Trophoblast cell (in vitro differentiated cells and primary cell): ENCODE measurements at regions not wholly inside any gene's neighbourhood (a gene's known extent, or its start where the extent isn't known, plus 50 kb on each side); places are given as distances from the start of the nearest gene placed in this dataset.

ENCODE experiments used
- DNase-seq, 2 donors: peaks; one replicate each; pipeline ENCODE4 v3.0.0-alpha.2; 2016
- H2AFZ ChIP-seq: 2 replicates; pipeline ENCODE4 v1.6.1; 2013; ENCODE audit warnings: low read length, moderate library complexity, mild to moderate bottlenecking; ENCODE audit not compliant: insufficient read depth, poor library complexity
- H2AK5ac ChIP-seq: 2 replicates; pipeline ENCODE4 v1.6.1; 2013; ENCODE audit warnings: mild to moderate bottlenecking, low read length
- H2BK120ac ChIP-seq: 2 replicates; pipeline ENCODE4 v1.6.1; 2013; ENCODE audit warnings: low read length, mild to moderate bottlenecking, moderate library complexity; ENCODE audit not compliant: insufficient read depth, poor library complexity
- H2BK12ac ChIP-seq: 2 replicates; pipeline ENCODE4 v1.6.1; 2013; ENCODE audit warnings: mild to moderate bottlenecking, low read length, moderate library complexity
- H2BK5ac ChIP-seq: 2 replicates; pipeline ENCODE4 v1.6.1; 2013; ENCODE audit warnings: low read length, low read depth, moderate library complexity, mild to moderate bottlenecking; ENCODE audit not compliant: poor library complexity
- H3K14ac ChIP-seq: 2 replicates; pipeline ENCODE4 v1.6.1; 2013; ENCODE audit warnings: mild to moderate bottlenecking, low read length
- H3K18ac ChIP-seq: 2 replicates; pipeline ENCODE4 v1.6.1; 2013; ENCODE audit warnings: mild to moderate bottlenecking, low read length
- H3K23ac ChIP-seq: 2 replicates; pipeline ENCODE4 v1.6.1; 2013; ENCODE audit warnings: low read length
- H3K27ac ChIP-seq: 2 replicates; pipeline ENCODE4 v1.5.1; 2013; ENCODE audit warnings: low read depth, mild to moderate bottlenecking, inconsistent platforms, low read length, moderate library complexity
- H3K27me3 ChIP-seq: 2 replicates; pipeline ENCODE4 v1.6.1; 2013; ENCODE audit warnings: inconsistent platforms, mild to moderate bottlenecking, low read length, moderate library complexity; ENCODE audit not compliant: insufficient read depth
- H3K36me3 ChIP-seq, 2 experiments: 1 replicate in 1 of 2; 2 replicates in 1 of 2; pipeline ENCODE4 v1.6.1; 2013; ENCODE audit warnings: low read length in 2 of 2, mild to moderate bottlenecking in 2 of 2, moderate library complexity in 1 of 2; ENCODE audit not compliant: insufficient read depth in 2 of 2, control insufficient read depth in 1 of 2
- H3K4ac ChIP-seq: 2 replicates; pipeline ENCODE4 v1.6.1; 2013; ENCODE audit warnings: low read depth, mild to moderate bottlenecking, low read length, moderate library complexity
- H3K4me1 ChIP-seq, 2 experiments: 1 replicate in 1 of 2; 2 replicates in 1 of 2; pipeline ENCODE4 v1.6.1; 2013; ENCODE audit warnings: low read length in 2 of 2, mild to moderate bottlenecking in 2 of 2, moderate library complexity in 1 of 2; ENCODE audit not compliant: insufficient read depth in 2 of 2, control insufficient read depth in 1 of 2
- H3K4me2 ChIP-seq: 2 replicates; pipeline ENCODE4 v1.6.1; 2013; ENCODE audit warnings: inconsistent platforms, mild to moderate bottlenecking, low read length, moderate library complexity
- H3K4me3 ChIP-seq: 2 replicates; pipeline ENCODE4 v1.5.1; 2013; ENCODE audit warnings: mild to moderate bottlenecking, low read depth, low read length, inconsistent platforms
- H3K79me1 ChIP-seq: one replicate; pipeline ENCODE4 v1.6.1; 2013; ENCODE audit warnings: low read length
- H3K79me2 ChIP-seq: 2 replicates; pipeline ENCODE4 v1.6.1; 2013; ENCODE audit warnings: low read length, mild to moderate bottlenecking; ENCODE audit not compliant: control insufficient read depth, insufficient read depth, poor library complexity
- H3K9ac ChIP-seq: 2 replicates; pipeline ENCODE4 v1.6.1; 2013; ENCODE audit warnings: mild to moderate bottlenecking, low read length
- H3K9me3 ChIP-seq: 2 replicates; pipeline ENCODE4 v1.6.1; 2013; ENCODE audit warnings: low read depth, mild to moderate bottlenecking, control low read depth, inconsistent platforms, low read length; ENCODE audit not compliant: insufficient read depth
- H4K12ac ChIP-seq: 2 replicates; pipeline ENCODE4 v1.6.1; 2013; ENCODE audit warnings: low read depth, mild to moderate bottlenecking, low read length, moderate library complexity
- H4K8ac ChIP-seq: 2 replicates; pipeline ENCODE4 v1.6.1; 2013; ENCODE audit warnings: low read depth, mild to moderate bottlenecking, low read length, moderate library complexity
- H4K91ac ChIP-seq: one replicate; pipeline ENCODE4 v1.6.1; 2013; ENCODE audit warnings: low read depth, mild to moderate bottlenecking, low read length, moderate library complexity
- WGBS: extraction: QIAGEN DNeasy Blood & Tissue Kit; methylation state at CpG from one replicate; pipeline ENCODE4 v1.1.7; 2013; ENCODE audit warnings: missing lambda C conversion rate; ENCODE audit not compliant: insufficient read length, insufficient coverage; ENCODE audit errors: extremely low coverage; 5-methylcytosine and 5-hydroxymethylcytosine counted together

DNA sequence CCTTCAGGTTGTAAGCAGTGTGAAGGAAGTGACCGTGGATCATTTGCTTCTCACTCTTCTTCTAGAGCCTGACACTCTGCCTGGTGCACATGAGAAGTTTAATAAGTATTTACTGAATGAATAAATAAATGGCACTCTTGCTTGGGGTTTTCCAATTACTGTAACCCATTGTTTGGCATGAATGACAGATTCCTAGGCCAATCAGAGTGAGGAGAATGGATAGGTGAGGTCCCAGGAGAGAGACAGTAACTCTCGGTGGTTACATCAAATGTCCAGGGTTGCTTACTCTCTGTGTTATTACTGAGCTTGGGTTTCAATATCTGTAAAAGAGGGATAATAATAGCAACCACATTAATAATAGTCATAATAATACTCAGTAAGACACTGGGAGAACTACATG is 204.2 kb upstream of the ISX start:
- Histone ChIP-seq H4K8ac (no peak overlapping the region), H3K18ac (no peak overlapping the region), H3K4ac (no peak overlapping the region), H4K91ac (no peak overlapping the region), H3K27me3 (no peaks in the 10 kb centered on the region), H2AFZ (no peak overlapping the region), H2BK5ac (no peak overlapping the region), H3K4me1 (peaks cover 4% of the 10 kb centered on the region in 2 experiments), H3K9ac (no peak overlapping the region), H3K36me3 (no peaks in the 10 kb centered on the region), H3K4me3 (no peak overlapping the region), H3K4me2 (no peak overlapping the region), H2BK12ac (no peak overlapping the region), H3K23ac (no peak overlapping the region), H2BK120ac (no peak overlapping the region), H3K9me3 (peaks cover 2% of the 10 kb centered on the region), H3K14ac (no peak overlapping the region), H3K79me2 (peaks cover 2% of the 10 kb centered on the region), H2AK5ac (no peak overlapping the region), H3K79me1 (peaks cover 10% of the 10 kb centered on the region), H3K27ac (no peak overlapping the region), H4K12ac (no peak overlapping the region)
- no peak for DNase-seq
- WGBS = no CpG with 5 or more reads among the region's 2 CpGs

DNA sequence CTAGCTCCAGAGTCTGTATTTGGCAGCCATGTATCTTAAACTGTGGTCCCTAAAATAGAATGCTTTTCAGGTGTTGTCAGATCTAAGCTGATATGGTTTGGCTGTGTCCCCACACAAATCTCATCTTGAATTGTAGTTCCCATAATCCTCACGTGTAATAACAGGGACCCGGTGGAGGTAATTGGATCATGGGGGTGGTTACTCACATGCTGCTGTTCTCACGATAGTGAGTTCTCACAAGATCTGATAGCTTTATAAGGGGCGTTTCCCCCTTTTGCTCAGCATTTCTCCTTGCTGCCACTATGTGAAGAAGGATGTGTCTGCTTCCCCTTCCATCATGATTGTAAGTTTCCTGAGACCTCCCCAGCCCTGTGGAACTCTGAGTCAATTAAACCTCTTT is 199.9 kb upstream of the ISX start:
- Histone ChIP-seq H4K91ac (no peak overlapping the region), H3K4me2 (no peak overlapping the region)
- WGBS = no CpG with 5 or more reads among the region's 4 CpGs

DNA sequence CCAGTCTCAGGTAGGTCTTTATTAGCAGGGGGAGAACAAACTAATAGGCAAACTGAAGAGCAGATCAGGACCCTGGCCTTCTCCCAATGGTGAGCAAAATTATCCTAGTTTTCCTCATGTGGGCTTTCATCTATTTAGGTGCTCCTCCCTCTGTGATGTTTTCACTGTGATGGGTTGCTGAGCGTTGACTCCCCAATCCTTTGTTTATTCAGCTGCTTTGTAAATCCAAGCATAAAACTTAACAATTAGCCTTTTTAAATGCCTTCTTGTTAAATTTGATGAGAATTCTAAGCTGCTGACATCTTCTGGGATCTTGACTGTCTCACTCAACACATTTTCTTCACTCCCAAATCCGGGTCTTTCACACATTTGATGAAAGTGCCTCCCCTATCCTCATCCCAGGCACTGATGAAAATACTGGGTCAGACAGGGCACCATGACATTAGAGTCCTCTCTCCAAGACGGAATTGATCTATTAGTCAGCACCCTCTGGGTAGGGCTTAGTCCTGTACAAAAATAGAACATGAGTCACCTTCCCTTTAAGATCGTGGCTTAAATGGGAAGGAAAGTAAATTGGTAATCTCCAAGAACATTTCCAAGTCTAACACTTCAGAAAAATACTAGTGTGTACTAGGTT is 199.3 kb upstream of the ISX start:
- Histone ChIP-seq H3K18ac (no peak overlapping the region), H3K4ac (no peak overlapping the region), H3K79me2 (no peaks in the 10 kb centered on the region), H3K14ac (peak overlapping the region; percentile 9), H3K4me1 (peaks cover 2 to 3% of the 10 kb centered on the region in 2 experiments), H3K9ac (no peak overlapping the region), H4K91ac (peak overlapping the region; percentile 50), H3K9me3 (no peaks in the 10 kb centered on the region), H2BK5ac (no peak overlapping the region), H3K4me3 (no peak overlapping the region), H4K8ac (no peak overlapping the region), H2AK5ac (no peak overlapping the region), H3K36me3 (no peaks in the 10 kb centered on the region), H3K27ac (peak overlapping the region; percentile 23), H3K79me1 (peaks cover 1% of the 10 kb centered on the region), H2BK120ac (peak overlapping the region; percentile 39), H3K27me3 (no peaks in the 10 kb centered on the region), H2AFZ (no peak overlapping the region), H2BK12ac (no peak overlapping the region), H3K23ac (no peak overlapping the region), H3K4me2 (no peak overlapping the region), H4K12ac (no peak overlapping the region)
- no CpG with 5 or more reads among the region's 4 CpGs for WGBS
- DNase-seq = no peak

More for the DNA sequence above, 199.9 kb upstream of the ISX start:
- Histone ChIP-seq H2BK120ac (no peak overlapping the region), H3K36me3 (no peaks in the 10 kb centered on the region), H3K18ac (no peak overlapping the region), H4K12ac (no peak overlapping the region), H3K23ac (no peak overlapping the region), H2BK5ac (no peak overlapping the region), H3K4me3 (no peak overlapping the region), H4K8ac (no peak overlapping the region), H3K79me1 (peaks cover 1% of the 10 kb centered on the region), H2BK12ac (no peak overlapping the region), H3K4ac (no peak overlapping the region), H3K79me2 (no peaks in the 10 kb centered on the region), H3K27me3 (no peaks in the 10 kb centered on the region), H2AK5ac (no peak overlapping the region), H3K9ac (no peak overlapping the region), H3K14ac (no peak overlapping the region), H3K27ac (no peak overlapping the region), H3K9me3 (no peaks in the 10 kb centered on the region), H3K4me1 (peaks cover 2 to 3% of the 10 kb centered on the region in 2 experiments), H2AFZ (no peak overlapping the region)
- no peak for DNase-seq

DNA sequence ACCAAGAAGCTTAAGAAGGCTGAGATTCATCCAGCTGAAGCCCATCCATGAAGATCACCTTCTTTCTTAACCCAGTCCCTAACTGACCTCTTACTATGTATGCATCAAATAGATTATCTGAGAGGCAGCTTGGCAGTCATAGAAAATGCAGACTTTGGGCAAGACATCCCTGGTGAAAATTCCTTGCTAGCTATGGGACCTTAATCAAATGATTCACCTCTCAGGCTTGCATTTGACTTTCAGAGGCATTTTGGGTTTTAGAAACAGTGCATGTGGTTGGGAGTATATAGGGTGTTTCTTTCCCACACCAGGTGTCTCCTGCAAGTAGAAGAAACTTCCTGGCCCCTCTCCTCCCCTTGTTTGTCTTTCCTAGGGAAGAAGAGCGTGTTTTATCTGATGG is 188.5 kb upstream of the ISX start:
- no peak overlapping the region for H3K14ac ChIP-seq
- H3K4me3 ChIP-seq = no peak overlapping the region
- no peak overlapping the region for H2AFZ ChIP-seq
- H4K8ac ChIP-seq = no peak overlapping the region
- H3K18ac ChIP-seq = no peak overlapping the region
- no peak overlapping the region for H3K23ac ChIP-seq
- no peaks in the 10 kb centered on the region for H3K36me3 ChIP-seq
- no peak overlapping the region for H4K12ac ChIP-seq
- no peaks in the 10 kb centered on the region for H3K79me2 ChIP-seq
- peaks cover 3% of the 10 kb centered on the region for H3K9me3 ChIP-seq
- no peaks in the 10 kb centered on the region for H3K27me3 ChIP-seq
- H3K4me1 ChIP-seq = peaks cover 2 to 3% of the 10 kb centered on the region in 2 experiments
- peak overlapping the region; percentile 63 for H2BK12ac ChIP-seq
- H3K4me2 ChIP-seq = no peak overlapping the region
- peak overlapping the region; percentile 16 for H4K91ac ChIP-seq
- no CpG with 5 or more reads among the region's 1 CpG for WGBS
- H3K79me1 ChIP-seq = peaks cover 18% of the 10 kb centered on the region
- DNase-seq = no peak
- no peak overlapping the region for H3K4ac ChIP-seq
- peak overlapping the region; percentile 57 for H2BK120ac ChIP-seq
- no peak overlapping the region for H3K27ac ChIP-seq
- H2AK5ac ChIP-seq = no peak overlapping the region
- H3K9ac ChIP-seq = no peak overlapping the region
- H2BK5ac ChIP-seq = peak overlapping the region; percentile 54
